ENCODE measurements at regions not wholly inside any gene's neighbourhood (a gene's known extent, or its start where the extent isn't known, plus 50 kb on each side); places are given as distances from the start of the nearest gene placed in this dataset.
"Not testable (repeated sequence)": the region's sequence is repeated elsewhere in the genome, so short reads cannot be mapped to it uniquely, and the experiment has no call there.

- H3K4me3 ChIP-seq (ENCODE audit: low read length), result no peak overlapping the region
- Mint-ChIP-seq H3K9me3 (peaks cover 16% of the 10 kb centered on the region), H3K27ac (no peak overlapping the region), H3K4me1 (peaks cover 16% of the 10 kb centered on the region), H3K4me3 (no peak overlapping the region), H3K36me3 (ENCODE audit: low read depth) (peaks cover 15% of the 10 kb centered on the region), H3K27me3 (ENCODE audit: insufficient read depth) (no peaks in the 10 kb centered on the region)
- WGBS, 2 experiments (ENCODE audit: insufficient coverage in 1 of 2, insufficient read length in 1 of 2), result 80% methylated on average over 1 of the region's 1 CpG; no CpG with 5 or more reads in 1 of the 2 experiments
- DNase-seq, result no peak
- no peak overlapping the region for H3K9ac ChIP-seq (ENCODE audit: extremely low read depth, low read length, poor library complexity, severe bottlenecking)
- H3K9me3 ChIP-seq (ENCODE audit: control insufficient read depth, low read length), result no peaks in the 10 kb centered on the region
- no peak for TF ChIP-seq CTCF (conservative IDR thresholded peaks at IDR 0.05)
- H3K27me3 ChIP-seq (ENCODE audit: control insufficient read depth, insufficient read depth, low read length, poor library complexity, severe bottlenecking), result no peaks in the 10 kb centered on the region
- H3K36me3 ChIP-seq (ENCODE audit: control insufficient read depth, insufficient read depth, low read length), result no peaks in the 10 kb centered on the region
- H3K27ac ChIP-seq (ENCODE audit: low read depth, low read length), result no peak overlapping the region
- H3K4me1 ChIP-seq (ENCODE audit: control insufficient read depth, insufficient read depth, low read length), result no peaks in the 10 kb centered on the region
These were observed 90.5 kb upstream of the FOXN3 start for GRCh38 chr14:89507521-89507920.

- not testable (repeated sequence) for DNase-seq; H3K9me3 ChIP-seq (ENCODE audit: control insufficient read depth, low read length); H3K4me1 ChIP-seq (ENCODE audit: control insufficient read depth, insufficient read depth, low read length); H3K36me3 ChIP-seq (ENCODE audit: control insufficient read depth, insufficient read depth, low read length); H3K4me3 Mint-ChIP-seq; H3K9ac ChIP-seq (ENCODE audit: extremely low read depth, low read length, poor library complexity, severe bottlenecking); H3K27me3 Mint-ChIP-seq (ENCODE audit: insufficient read depth); H3K27ac ChIP-seq (ENCODE audit: low read depth, low read length); H3K4me3 ChIP-seq (ENCODE audit: low read length); H3K27ac Mint-ChIP-seq; H3K27me3 ChIP-seq (ENCODE audit: control insufficient read depth, insufficient read depth, low read length, poor library complexity, severe bottlenecking)
- Mint-ChIP-seq H3K36me3 (ENCODE audit: low read depth) (peaks cover 11% of the 10 kb centered on the region), H3K4me1 (peaks cover 16% of the 10 kb centered on the region), H3K9me3 (peaks cover 16% of the 10 kb centered on the region)
- 96 to 100% methylated on average over 2 of the region's 8 CpGs for WGBS, 2 experiments (ENCODE audit: insufficient coverage in 1 of 2, insufficient read length in 1 of 2)
These were observed 89.9 kb upstream of the FOXN3 start for GRCh38 chr14:89506891-89507452.

GRCh38 chr14:89504602-89505313, 87.7 kb upstream of the FOXN3 start:
- H3K27me3 ChIP-seq (ENCODE audit: control insufficient read depth, insufficient read depth, low read length, poor library complexity, severe bottlenecking), result no peaks in the 10 kb centered on the region
- 94 to 100% methylated on average over 2 to 5 of the region's 6 CpGs for WGBS, 2 experiments (ENCODE audit: insufficient coverage in 1 of 2, insufficient read length in 1 of 2)

More at GRCh38 chr14:89504602-89505313, 87.7 kb upstream of the FOXN3 start:
- Histone ChIP-seq H3K9ac (ENCODE audit: extremely low read depth, low read length, poor library complexity, severe bottlenecking) (no peak overlapping the region), H3K36me3 (ENCODE audit: control insufficient read depth, insufficient read depth, low read length) (no peaks in the 10 kb centered on the region), H3K4me3 (ENCODE audit: low read length) (no peak overlapping the region), H3K27ac (ENCODE audit: low read depth, low read length) (no peak overlapping the region), H3K9me3 (ENCODE audit: control insufficient read depth, low read length) (no peaks in the 10 kb centered on the region), H3K4me1 (ENCODE audit: control insufficient read depth, insufficient read depth, low read length) (no peaks in the 10 kb centered on the region)
- DNase-seq, result no peak
- Mint-ChIP-seq H3K27me3 (ENCODE audit: insufficient read depth) (no peaks in the 10 kb centered on the region), H3K4me1 (peaks cover 7% of the 10 kb centered on the region), H3K9me3 (peaks cover 16% of the 10 kb centered on the region), H3K36me3 (ENCODE audit: low read depth) (peaks cover 10% of the 10 kb centered on the region), H3K4me3 (no peak overlapping the region), H3K27ac (no peak overlapping the region)
- no peak for TF ChIP-seq CTCF (conservative IDR thresholded peaks at IDR 0.05)
